ENCODE measurements at regions not wholly inside any gene's neighbourhood (a gene's known extent, or its start where the extent isn't known, plus 50 kb on each side); places are given as distances from the start of the nearest gene placed in this dataset.
A peak's percentile ranks its signal among the peaks of the same experiment; 100 is the strongest.

- no peak overlapping the region for H3K27ac ChIP-seq
- no peaks in the 10 kb centered on the region for H3K36me3 ChIP-seq
- no peaks in the 10 kb centered on the region for H3K27me3 ChIP-seq
- DNase-seq (no peak), ATAC-seq (no peak)
- peaks cover 0 to 11% (median 0%) of the 10 kb centered on the region in 12 donors for H3K9me3 ChIP-seq
- intact Hi-C loops (cut with DNase I), result loop anchor here in 1 of 10 donors (10.0 kb wide), 1 partner anchor 335 kb away; no protein-coding TSS in a partner anchor
- WGBS, 4 donors, result 79 to 87% (median 82%) methylated on average over 3 of the region's 3 CpGs
- H3K4me1 ChIP-seq, result peaks cover 0 to 9% (median 0%) of the 10 kb centered on the region in 12 donors
- no peak overlapping the region for H3K4me3 ChIP-seq
- TF ChIP-seq CTCF (IDR thresholded peaks at IDR 0.05) (no peak), POLR2A (IDR thresholded peaks at IDR 0.05) (no peak)
Measured at GRCh38 chr4:173839865-173840264, 309.8 kb upstream of the HAND2 start.

DNA sequence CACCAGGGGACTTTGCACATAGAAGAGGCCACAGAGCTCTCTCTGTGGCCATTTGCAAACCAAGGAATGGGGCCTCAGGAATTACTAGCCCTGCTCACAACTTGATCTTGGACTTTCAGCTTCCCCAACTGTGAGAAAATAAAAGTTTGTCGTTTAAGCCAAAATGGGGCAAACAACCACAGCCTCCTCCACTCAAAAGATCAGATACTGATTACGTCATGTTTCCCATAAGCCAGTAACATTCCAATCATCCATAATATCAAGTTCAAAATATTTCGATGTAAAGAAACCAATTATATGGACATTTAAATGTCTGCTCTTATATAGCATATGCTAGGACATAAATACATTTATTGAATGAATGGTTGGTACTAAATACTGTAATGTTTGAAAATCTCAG, 307.5 kb upstream of the HAND2 start:
- H3K9me3 ChIP-seq, result peaks cover 0 to 4% (median 0%) of the 10 kb centered on the region in 12 donors
- DNase-seq (no peak), ATAC-seq (no peak)
- 79 to 84% (median 81%) methylated on average over 3 of the region's 3 CpGs for WGBS, 4 donors
- intact Hi-C loops (cut with DNase I), result loop anchor here in 1 of 10 donors (10.0 kb wide), 1 partner anchor 333 kb away; no protein-coding TSS in a partner anchor
- H3K36me3 ChIP-seq, result no peaks in the 10 kb centered on the region
- H3K4me3 ChIP-seq, result no peak overlapping the region
- H3K4me1 ChIP-seq, result peaks cover 0 to 16% (median 0%) of the 10 kb centered on the region in 12 donors
- no peak overlapping the region for H3K27ac ChIP-seq
- no peak for TF ChIP-seq CTCF (IDR thresholded peaks at IDR 0.05)
- no peak for TF ChIP-seq POLR2A (IDR thresholded peaks at IDR 0.05)
- H3K27me3 ChIP-seq, result no peaks in the 10 kb centered on the region

DNA sequence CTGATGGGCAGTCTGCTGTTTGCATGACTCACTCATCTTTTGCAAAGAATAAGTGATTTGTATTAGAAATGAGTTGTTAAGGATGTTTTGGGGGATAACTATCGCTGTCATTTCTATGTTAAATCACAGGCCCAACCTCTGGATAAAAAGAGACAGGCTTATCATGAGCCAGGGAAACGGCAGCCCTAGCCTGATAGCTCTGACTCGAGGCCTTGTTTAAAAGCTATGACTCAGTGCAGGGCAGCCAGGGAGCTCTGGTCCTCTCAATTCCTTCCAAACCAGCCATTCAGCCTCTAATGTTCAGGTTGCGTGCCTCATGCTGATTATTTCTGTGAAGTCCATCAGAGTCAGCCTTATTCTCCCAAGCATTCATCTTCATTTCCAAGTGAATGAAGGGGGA, 305.9 kb upstream of the HAND2 start:
- TF ChIP-seq POLR2A (IDR thresholded peaks at IDR 0.05) (no peak), CTCF (IDR thresholded peaks at IDR 0.05) (no peak)
- intact Hi-C loops (cut with DNase I), result loop anchor here in 1 of 10 donors (10.0 kb wide), 1 partner anchor 331 kb away; no protein-coding TSS in a partner anchor
- Histone ChIP-seq H3K27me3 (no peaks in the 10 kb centered on the region), H3K4me1 (peaks cover 0 to 16% (median 0%) of the 10 kb centered on the region in 12 donors), H3K4me3 (no peak overlapping the region), H3K36me3 (no peaks in the 10 kb centered on the region), H3K27ac (peak overlapping the region in 6 of 12 donors; percentile 11 to 60 (median 30)), H3K9me3 (no peaks in the 10 kb centered on the region)
- 13 to 19% (median 14%) methylated on average over 4 of the region's 4 CpGs for WGBS, 4 donors
- peak in 4 of 5 donors; percentile 20 to 57 (median 38) for DNase-seq
- ATAC-seq, result peak; percentile 85 to 96 (median 92)

- Histone ChIP-seq H3K9me3 (no peaks in the 10 kb centered on the region), H3K27ac (no peak overlapping the region), H3K27me3 (no peaks in the 10 kb centered on the region), H3K36me3 (no peaks in the 10 kb centered on the region), H3K4me3 (no peak overlapping the region), H3K4me1 (peaks cover 0 to 16% (median 0%) of the 10 kb centered on the region in 12 donors)
- no peak for ATAC-seq
- 60 to 76% (median 67%) methylated on average over 1 of the region's 1 CpG for WGBS, 4 donors
- TF ChIP-seq CTCF (IDR thresholded peaks at IDR 0.05) (no peak), POLR2A (IDR thresholded peaks at IDR 0.05) (no peak)
- intact Hi-C loops (cut with DNase I), result loop anchor here in 1 of 10 donors (10.0 kb wide), 1 partner anchor 329 kb away; no protein-coding TSS in a partner anchor
- DNase-seq, result no peak
Measured at GRCh38 chr4:173834151-173834550, 304.1 kb upstream of the HAND2 start.

Data from heart left ventricle (tissue), 16 donors.